K562 (cell line): ENCODE measurements at regions not wholly inside any gene's neighbourhood (a gene's known extent, or its start where the extent isn't known, plus 50 kb on each side); places are given as distances from the start of the nearest gene placed in this dataset.
A peak's percentile ranks its signal among the peaks of the same experiment; 100 is the strongest.

Source experiments
- ATAC-seq: fragments of 200-7000 bp; cut with Tn5 transposase; 3 replicates; pipeline ENCODE4 v1.9.1; 2020; ENCODE audit warnings: moderate library complexity
- BruUV-seq: library from RNA; stranded (reverse); fragments of 400-500 nt; replicated peaks from 2 replicates; lab custom pipeline; 2021; lab: Mats Ljungman, UMichigan
- CTCF ChIA-PET: fragments of 300-600 bp; formaldehyde crosslinking; extraction: SDS; loops from one replicate; lab custom pipeline; 2021; ENCODE audit warnings: low intra/inter-chr PET ratio; lab: Yijun Ruan, JAX
- POLR2A ChIA-PET: fragments of 300-600, 350-650 bp; sonication (Branson Sonifier 250); formaldehyde crosslinking; extraction: SDS; loops from one replicate; lab custom pipeline; 2021; ENCODE audit warnings: antibody characterized with exemption, inconsistent platforms; lab: Yijun Ruan, JAX
- DNase-seq, 4 experiments: peaks; one replicate each; pipeline versions ENCODE4 v3.0.0 to v3.0.0-alpha.2; 2011 to 2018; ENCODE audit warnings: low spot score in 3 of 4, mixed read lengths in 3 of 4; ENCODE audit errors: extremely low read depth in 1 of 4
- FAIRE-seq: peaks from 2 replicates; lab custom pipeline; 2011; peaks lifted over from hg19 to GRCh38; lab: Jason Lieb, UNC
- H2AFZ ChIP-seq: 2 replicates; pipeline ENCODE4 v1.6.0; 2011; ENCODE audit warnings: low read depth, low read length, control low read depth, inconsistent platforms
- H3K27ac ChIP-seq: fragments of 200-600 bp; 3 replicates; pipeline ENCODE4 v1.8.0; 2011; ENCODE audit warnings: low read depth, mild to moderate bottlenecking, control low read depth, inconsistent platforms, low read length, moderate library complexity, mixed read lengths; ENCODE audit errors: extremely low read depth
- H3K27me3 ChIP-seq, 2 experiments: fragments of 300-600 bp in 1 of 2; 2 replicates in 1 of 2; 3 replicates in 1 of 2; pipeline versions ENCODE4 v1.6.0 to v1.8.0; 2011; ENCODE audit warnings: inconsistent platforms in 2 of 2, low read length in 2 of 2, mild to moderate bottlenecking in 1 of 2, mixed read lengths in 1 of 2, moderate library complexity in 1 of 2; ENCODE audit not compliant: control insufficient read depth in 2 of 2, insufficient read depth in 2 of 2
- H3K36me3 ChIP-seq: fragments of 300-600 bp; 3 replicates; pipeline ENCODE4 v1.8.0; 2011; ENCODE audit warnings: mild to moderate bottlenecking, low read length, inconsistent platforms; ENCODE audit not compliant: control insufficient read depth, insufficient read depth
- H3K4me1 ChIP-seq, 2 experiments: fragments of 200-600 bp in 1 of 2; replicated peaks in 1 of 2; 2 replicates in 1 of 2; 3 replicates in 1 of 2; pipeline versions ENCODE4 v1.5.1 to v1.8.0; 2011; ENCODE audit warnings: inconsistent platforms in 2 of 2, low read length in 2 of 2, mild to moderate bottlenecking in 1 of 2, mixed read lengths in 1 of 2, moderate library complexity in 1 of 2; ENCODE audit not compliant: control insufficient read depth in 2 of 2, insufficient read depth in 2 of 2
- H3K4me2 ChIP-seq: 2 replicates; pipeline ENCODE4 v1.6.1; 2011; ENCODE audit warnings: low read length, control low read depth, inconsistent platforms, mixed read lengths; ENCODE audit not compliant: insufficient read depth
- H3K4me3 ChIP-seq: fragments of 200-600 bp; sonication (generic), shearing (Covaris generic); 2 replicates; pipeline ENCODE4 v1.5.1; 2016; ENCODE audit warnings: control low read depth, inconsistent platforms
- H3K79me2 ChIP-seq: fragments of 200-600 bp; 3 replicates; pipeline ENCODE4 v1.8.0; 2011; ENCODE audit warnings: low read length, inconsistent platforms; ENCODE audit not compliant: control insufficient read depth, insufficient read depth
- H3K9ac ChIP-seq, 2 experiments: 2 replicates each; pipeline versions ENCODE4 v1.6.0 to v1.6.1; 2011; ENCODE audit warnings: low read depth in 2 of 2, low read length in 2 of 2, control low read depth in 1 of 2, inconsistent platforms in 1 of 2, mild to moderate bottlenecking in 1 of 2, mixed read lengths in 1 of 2; ENCODE audit not compliant: insufficient read depth in 1 of 2
- H3K9me1 ChIP-seq: one replicate; pipeline ENCODE4 v1.6.0; 2011; ENCODE audit warnings: inconsistent platforms, mild to moderate bottlenecking, low read length, moderate library complexity; ENCODE audit not compliant: control insufficient read depth, insufficient read depth
- H3K9me3 ChIP-seq: replicated peaks from 2 replicates; pipeline ENCODE4 v1.5.1; 2011; ENCODE audit warnings: low read depth, low read length, inconsistent platforms; ENCODE audit not compliant: control insufficient read depth, insufficient read depth
- H4K20me1 ChIP-seq: replicated peaks from 2 replicates; pipeline ENCODE4 v1.6.1; 2011; ENCODE audit warnings: low read length, inconsistent platforms, mixed read lengths; ENCODE audit not compliant: control insufficient read depth, insufficient read depth
- DMBX1 ChIP-seq: fragments of 250-450 bp; sonication (Bioruptor Pico); IDR thresholded peaks from 2 replicates; pipeline ENCODE4 v1.8.0; 2022; ENCODE audit warnings: inconsistent platforms, mild to moderate bottlenecking, moderate library complexity, borderline replicate concordance
- FOXK2 ChIP-seq, 2 experiments: fragments of 450-650 bp; IDR thresholded peaks in 1 of 2; conservative IDR thresholded peaks in 1 of 2; 2 replicates each; pipeline ENCODE4 v1.6.1; 2016; ENCODE audit warnings: low read depth in 2 of 2, mild to moderate bottlenecking in 1 of 2
- HDAC1 ChIP-seq, 2 experiments: fragments of 450-650 bp; IDR thresholded peaks; 2 replicates each; pipeline ENCODE4 v1.6.1; 2016 to 2017; ENCODE audit warnings: inconsistent platforms in 1 of 2, mild to moderate bottlenecking in 1 of 2, moderate library complexity in 1 of 2
- ILF3 ChIP-seq: fragments of 450-650 bp; IDR thresholded peaks from 2 replicates; pipeline ENCODE4 v1.6.1; 2018; ENCODE audit warnings: antibody characterized with exemption, mild to moderate bottlenecking, moderate library complexity, borderline replicate concordance
- MCM5 ChIP-seq: fragments of 450-650 bp; IDR thresholded peaks from 2 replicates; pipeline ENCODE4 v1.6.1; 2016; ENCODE audit warnings: low read depth
- MNT ChIP-seq, 2 experiments: fragments of 450-650 bp; conservative IDR thresholded peaks; 2 replicates each; pipeline ENCODE4 v1.6.1; 2017; ENCODE audit warnings: mild to moderate bottlenecking in 2 of 2, moderate library complexity in 2 of 2
- SMARCC2 ChIP-seq: fragments of 450-650 bp; IDR thresholded peaks from 2 replicates; pipeline ENCODE4 v1.6.1; 2017; ENCODE audit warnings: antibody characterized with exemption, moderate library complexity, mild to moderate bottlenecking, low read depth
- TEAD4 ChIP-seq, 2 experiments: sonication (generic) in 1 of 2; formaldehyde crosslinking in 1 of 2; IDR thresholded peaks; 2 replicates each; pipeline versions ENCODE4 v1.6.1 to v1.8.0; 2012 to 2022; ENCODE audit warnings: borderline replicate concordance in 1 of 2, inconsistent platforms in 1 of 2, low read length in 1 of 2, mild to moderate bottlenecking in 1 of 2, missing genetic modification reagents in 1 of 2
- ZC3H4 ChIP-seq: sonication (generic); formaldehyde crosslinking; IDR thresholded peaks from 2 replicates; pipeline ENCODE4 v1.9.0; 2021; ENCODE audit warnings: missing genetic modification reagents, borderline replicate concordance
- WGBS: fragments of 100-300 bp; shearing (Covaris generic); methylation state at CpG from one replicate; pipeline ENCODE4 v1.1.6; 2016; ENCODE audit warnings: low coverage, mixed read lengths; ENCODE audit not compliant: insufficient coverage; ENCODE audit errors: missing lambda C conversion rate; 5-methylcytosine and 5-hydroxymethylcytosine counted together
- in situ Hi-C: fragments of 300-500 bp; cut with MboI; formaldehyde crosslinking; loops from 4 replicates; pipeline ENCODE4 v1.15.0; 2018; ENCODE audit warnings: inconsistent platforms, mixed read lengths
- intact Hi-C: fragments of 100-400 bp; cut with micrococcal nuclease; formaldehyde crosslinking; loops from 2 replicates; pipeline ENCODE4 v1.14.2; 2022

- H3K9ac ChIP-seq: peak overlapping the region; percentile 67 to 84; a peak in 3 of 4 replicates
- in situ Hi-C loops: no loop called here
- H3K9me3 ChIP-seq: peaks cover 3% of the 10 kb centered on the region; the same call in 1 of the 2 replicates
- H3K27me3 ChIP-seq: no peaks in the 10 kb centered on the region; a peak in 1 of 5 replicates
- BruUV-seq: TSS peak; percentile 46
- ChIA-PET CTCF (no interaction called here), POLR2A (interaction anchor here (0.9 to 2.6 kb wide), 5 partner anchors 11 to 105 kb away, joined by 3 to 8 read pairs (median 4); partner anchors contain the start of gene PICALM)
- no peaks in the 10 kb centered on the region; the same call in 2 of the 3 replicates for H3K36me3 ChIP-seq
- H3K79me2 ChIP-seq: peaks cover 3% of the 10 kb centered on the region; the same call in 1 of the 3 replicates
- intact Hi-C loops: loop anchor here (2.0 to 10.0 kb wide), 2 partner anchors 32 to 510 kb away; partner anchors contain the start of gene CREBZF
- H3K4me2 ChIP-seq: peak overlapping the region; percentile 67
- H3K4me3 ChIP-seq: no peak overlapping the region
- peak; percentile 58 for FAIRE-seq
- peaks cover 54 to 76% of the 10 kb centered on the region in 2 experiments for H3K4me1 ChIP-seq
- H3K27ac ChIP-seq: peak overlapping the region; percentile 81
- peak; percentile 45 for ATAC-seq
- 26% methylated on average over 8 of the region's 8 CpGs for WGBS
- DNase-seq: peak; percentile 76 to 87 (median 78)
- H3K9me1 ChIP-seq: peaks cover 4% of the 10 kb centered on the region
- peak overlapping the region; percentile 25 for H2AFZ ChIP-seq
- no peaks in the 10 kb centered on the region for H4K20me1 ChIP-seq
- TF ChIP-seq FOXK2 (conservative IDR thresholded peaks at IDR 0.05 in 1 of 2, IDR thresholded peaks at IDR 0.05 in 1 of 2; ENCODE audit: low read depth in 2 of 2): peak in 1 of 2 experiments; percentile 42; a peak in 2 of 4 replicates
- TF ChIP-seq ZC3H4: no peak
- TF ChIP-seq MNT (conservative IDR thresholded peaks at IDR 0.05): 0 out of 4 replicates have a peak, but pooled peaks have one; percentile 27 to 57
- TF ChIP-seq HDAC1 (IDR thresholded peaks at IDR 0.05): peak in 1 of 2 experiments; percentile 60; a peak in 1 of 4 replicates
- peak; percentile 63 for TF ChIP-seq TEAD4 (IDR thresholded peaks at IDR 0.05; ENCODE audit: low read length)
- no peak for TF ChIP-seq TEAD4 (CRISPR knock-in tag; IDR thresholded peaks at IDR 0.05; ENCODE audit: borderline replicate concordance)
- no peak for TF ChIP-seq MCM5
- no peak for TF ChIP-seq ILF3
- peak; percentile 86; the same call in 1 of the 2 replicates for TF ChIP-seq DMBX1 (CRISPR knock-in tag)
- TF ChIP-seq SMARCC2: peak; percentile 22; the same call in 1 of the 2 replicates
Measured at GRCh38 chr11:86174101-86175046, 70.2 kb upstream of the EED start.
